DOHH2 (cell line): ENCODE measurements at regions not wholly inside any gene's neighbourhood (a gene's known extent, or its start where the extent isn't known, plus 50 kb on each side); places are given as distances from the start of the nearest gene placed in this dataset.

ENCODE experiments used
- H3F3A ChIP-seq: fragments of 200-600 bp; sonication (generic), shearing (Covaris generic); 2 replicates; pipeline ENCODE4 v1.6.0; 2016; ENCODE audit warnings: antibody characterized with exemption, mild to moderate bottlenecking; ENCODE audit not compliant: control insufficient read depth, insufficient read depth
- H3K27ac ChIP-seq: fragments of 200-600 bp; sonication (generic); 2 replicates; pipeline ENCODE4 v1.5.1; 2014; ENCODE audit warnings: low read depth, mild to moderate bottlenecking, low read length, moderate library complexity
- H3K27me3 ChIP-seq: fragments of 200-600 bp; sonication (generic); 2 replicates; pipeline ENCODE4 v1.6.1; 2014; ENCODE audit warnings: mild to moderate bottlenecking, low read length, mixed read lengths; ENCODE audit not compliant: control insufficient read depth
- H3K36me3 ChIP-seq: fragments of 200-600 bp; sonication (generic); 2 replicates; pipeline ENCODE4 v1.6.1; 2014; ENCODE audit warnings: mild to moderate bottlenecking, low read length, moderate library complexity, mixed read lengths; ENCODE audit not compliant: control insufficient read depth
- H3K4me1 ChIP-seq: fragments of 200-600 bp; sonication (generic); 2 replicates; pipeline ENCODE4 v1.6.1; 2014; ENCODE audit warnings: mild to moderate bottlenecking, low read length, mixed read lengths; ENCODE audit not compliant: control insufficient read depth
- H3K4me2 ChIP-seq: fragments of 200-600 bp; sonication (generic); 2 replicates; pipeline ENCODE4 v1.6.0; 2014; ENCODE audit warnings: mild to moderate bottlenecking, low read length, moderate library complexity
- H3K4me3 ChIP-seq: fragments of 200-600 bp; sonication (generic); 2 replicates; pipeline ENCODE4 v1.5.1; 2014; ENCODE audit warnings: mild to moderate bottlenecking, low read length, mixed read lengths
- H3K79me2 ChIP-seq: fragments of 200-600 bp; sonication (generic); 2 replicates; pipeline ENCODE4 v1.6.1; 2014; ENCODE audit warnings: mild to moderate bottlenecking, low read length, mixed read lengths; ENCODE audit not compliant: control insufficient read depth
- H3K9me2 ChIP-seq: fragments of 200-600 bp; sonication (generic); replicated peaks from 2 replicates; pipeline ENCODE4 v1.6.1; 2014; ENCODE audit warnings: mild to moderate bottlenecking, low read length, mixed read lengths; ENCODE audit not compliant: control insufficient read depth
- H3K9me3 ChIP-seq: fragments of 200-600 bp; sonication (generic); 2 replicates; pipeline ENCODE4 v1.6.1; 2014; ENCODE audit warnings: antibody characterized with exemption, low read length, mixed read lengths; ENCODE audit not compliant: control insufficient read depth, insufficient read depth
- H4K20me1 ChIP-seq: fragments of 200-600 bp; sonication (generic); 2 replicates; pipeline ENCODE4 v1.6.0; 2014; ENCODE audit warnings: low read depth, mild to moderate bottlenecking, antibody characterized with exemption, low read length, moderate library complexity; ENCODE audit not compliant: control insufficient read depth, insufficient read depth
- EZH2phosphoT487 ChIP-seq: fragments of 200-600 bp; sonication (generic); IDR thresholded peaks from 2 replicates; pipeline ENCODE4 v1.6.1; 2017; ENCODE audit warnings: borderline replicate concordance, mild to moderate bottlenecking, antibody characterized with exemption, low read length, moderate library complexity, mixed read lengths
- TF ChIP-seq, protein P1 (sequence below): fragments of 200-600 bp; sonication (generic); IDR thresholded peaks from one replicate; pipeline ENCODE4 v1.5.1; 2014; ENCODE audit warnings: antibody characterized with exemption, mild to moderate bottlenecking, low read depth, low read length; ENCODE audit not compliant: poor library complexity, severe bottlenecking

DNA sequence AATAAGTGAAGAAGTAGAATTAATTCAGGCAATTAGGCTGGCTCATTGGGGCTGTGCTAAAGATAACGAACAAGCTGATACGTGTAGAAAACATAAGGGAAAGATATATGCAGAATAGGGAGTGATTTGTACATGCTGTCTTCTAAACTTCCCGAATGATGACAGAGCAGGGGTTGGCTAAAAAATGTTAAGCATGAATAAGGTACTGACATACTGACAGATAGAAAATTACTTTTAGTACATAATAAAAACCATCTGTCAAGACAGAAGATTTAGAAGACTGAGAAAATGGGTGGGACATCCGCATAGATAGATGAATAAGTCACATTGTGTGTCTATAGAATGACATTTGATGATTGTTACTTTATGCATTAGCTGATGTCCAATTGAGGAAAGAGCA lies 158.8 kb upstream of the ZNF804B start:
- Histone ChIP-seq H4K20me1 (no peaks in the 10 kb centered on the region), H3K9me3 (no peaks in the 10 kb centered on the region), H3K9me2 (no peaks in the 10 kb centered on the region), H3K27ac (no peak overlapping the region), H3K4me3 (no peak overlapping the region), H3F3A (no peaks in the 10 kb centered on the region), H3K36me3 (no peaks in the 10 kb centered on the region), H3K79me2 (no peaks in the 10 kb centered on the region), H3K27me3 (no peaks in the 10 kb centered on the region), H3K4me2 (no peak overlapping the region), H3K4me1 (no peaks in the 10 kb centered on the region)
- no peak for TF ChIP-seq EZH2phosphoT487
- TF ChIP-seq, protein P1, sequence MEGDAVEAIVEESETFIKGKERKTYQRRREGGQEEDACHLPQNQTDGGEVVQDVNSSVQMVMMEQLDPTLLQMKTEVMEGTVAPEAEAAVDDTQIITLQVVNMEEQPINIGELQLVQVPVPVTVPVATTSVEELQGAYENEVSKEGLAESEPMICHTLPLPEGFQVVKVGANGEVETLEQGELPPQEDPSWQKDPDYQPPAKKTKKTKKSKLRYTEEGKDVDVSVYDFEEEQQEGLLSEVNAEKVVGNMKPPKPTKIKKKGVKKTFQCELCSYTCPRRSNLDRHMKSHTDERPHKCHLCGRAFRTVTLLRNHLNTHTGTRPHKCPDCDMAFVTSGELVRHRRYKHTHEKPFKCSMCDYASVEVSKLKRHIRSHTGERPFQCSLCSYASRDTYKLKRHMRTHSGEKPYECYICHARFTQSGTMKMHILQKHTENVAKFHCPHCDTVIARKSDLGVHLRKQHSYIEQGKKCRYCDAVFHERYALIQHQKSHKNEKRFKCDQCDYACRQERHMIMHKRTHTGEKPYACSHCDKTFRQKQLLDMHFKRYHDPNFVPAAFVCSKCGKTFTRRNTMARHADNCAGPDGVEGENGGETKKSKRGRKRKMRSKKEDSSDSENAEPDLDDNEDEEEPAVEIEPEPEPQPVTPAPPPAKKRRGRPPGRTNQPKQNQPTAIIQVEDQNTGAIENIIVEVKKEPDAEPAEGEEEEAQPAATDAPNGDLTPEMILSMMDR: no peak

DNA sequence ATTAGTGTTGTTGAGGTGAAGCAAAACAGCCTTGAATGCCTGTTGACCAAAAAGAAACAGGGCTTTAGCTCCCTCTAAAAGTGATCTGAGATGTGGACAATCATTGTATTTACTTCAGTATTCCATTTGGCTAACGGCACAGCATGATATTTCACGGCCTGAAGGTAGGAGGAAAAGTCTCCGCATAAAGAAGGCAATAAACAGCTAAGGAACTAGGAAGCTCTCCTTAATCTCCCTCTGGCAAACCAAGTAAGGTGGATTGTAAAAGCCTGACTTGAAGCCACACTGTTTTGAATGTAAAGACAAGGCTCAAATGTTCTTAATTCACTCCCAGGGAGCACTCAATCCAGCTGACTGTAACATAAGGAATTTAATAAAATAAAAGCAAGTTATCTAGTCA lies 160.0 kb upstream of the ZNF804B start:
- no peaks in the 10 kb centered on the region for H4K20me1 ChIP-seq
- H3K79me2 ChIP-seq: no peaks in the 10 kb centered on the region
- H3K4me3 ChIP-seq: no peak overlapping the region
- TF ChIP-seq, protein P1: no peak
- TF ChIP-seq EZH2phosphoT487: no peak
- no peaks in the 10 kb centered on the region for H3K9me2 ChIP-seq
- no peak overlapping the region for H3K4me2 ChIP-seq
- H3K36me3 ChIP-seq: no peaks in the 10 kb centered on the region
- no peaks in the 10 kb centered on the region for H3K9me3 ChIP-seq
- H3K27me3 ChIP-seq: no peaks in the 10 kb centered on the region
- H3F3A ChIP-seq: no peaks in the 10 kb centered on the region
- H3K27ac ChIP-seq: no peak overlapping the region
- H3K4me1 ChIP-seq: no peaks in the 10 kb centered on the region

GRCh38 chr7:88597941-88598425 lies 161.5 kb upstream of the ZNF804B start:
- H3K36me3 ChIP-seq: no peaks in the 10 kb centered on the region
- no peaks in the 10 kb centered on the region for H3K79me2 ChIP-seq
- no peaks in the 10 kb centered on the region for H4K20me1 ChIP-seq
- no peak overlapping the region for H3K27ac ChIP-seq
- H3F3A ChIP-seq: no peaks in the 10 kb centered on the region
- no peaks in the 10 kb centered on the region for H3K27me3 ChIP-seq
- H3K4me2 ChIP-seq: no peak overlapping the region
- H3K4me1 ChIP-seq: no peaks in the 10 kb centered on the region
- no peaks in the 10 kb centered on the region for H3K9me3 ChIP-seq
- TF ChIP-seq, protein P1: no peak
- TF ChIP-seq EZH2phosphoT487: no peak
- no peak overlapping the region for H3K4me3 ChIP-seq
- no peaks in the 10 kb centered on the region for H3K9me2 ChIP-seq
